Testis (tissue), 2 donors: ENCODE measurements at regions not wholly inside any gene's neighbourhood (a gene's known extent, or its start where the extent isn't known, plus 50 kb on each side); places are given as distances from the start of the nearest gene placed in this dataset.

Source experiments
- POLR2A ChIP-seq: fragments of 450-650 bp; IDR thresholded peaks from one replicate; pipeline ENCODE4 v1.6.1; 2017; ENCODE audit warnings: antibody characterized with exemption, mild to moderate bottlenecking, moderate library complexity
- TF ChIP-seq, protein P1 (sequence below), 3 experiments: fragments of 450-650 bp in 2 of 3; fragments of 200-600 bp in 1 of 3; sonication (generic) in 1 of 3; IDR thresholded peaks; one replicate each; pipeline ENCODE4 v1.5.1; 2016 to 2019; ENCODE audit warnings: antibody characterized with exemption in 3 of 3, mild to moderate bottlenecking in 2 of 3, moderate library complexity in 1 of 3

- TF ChIP-seq, protein P1, sequence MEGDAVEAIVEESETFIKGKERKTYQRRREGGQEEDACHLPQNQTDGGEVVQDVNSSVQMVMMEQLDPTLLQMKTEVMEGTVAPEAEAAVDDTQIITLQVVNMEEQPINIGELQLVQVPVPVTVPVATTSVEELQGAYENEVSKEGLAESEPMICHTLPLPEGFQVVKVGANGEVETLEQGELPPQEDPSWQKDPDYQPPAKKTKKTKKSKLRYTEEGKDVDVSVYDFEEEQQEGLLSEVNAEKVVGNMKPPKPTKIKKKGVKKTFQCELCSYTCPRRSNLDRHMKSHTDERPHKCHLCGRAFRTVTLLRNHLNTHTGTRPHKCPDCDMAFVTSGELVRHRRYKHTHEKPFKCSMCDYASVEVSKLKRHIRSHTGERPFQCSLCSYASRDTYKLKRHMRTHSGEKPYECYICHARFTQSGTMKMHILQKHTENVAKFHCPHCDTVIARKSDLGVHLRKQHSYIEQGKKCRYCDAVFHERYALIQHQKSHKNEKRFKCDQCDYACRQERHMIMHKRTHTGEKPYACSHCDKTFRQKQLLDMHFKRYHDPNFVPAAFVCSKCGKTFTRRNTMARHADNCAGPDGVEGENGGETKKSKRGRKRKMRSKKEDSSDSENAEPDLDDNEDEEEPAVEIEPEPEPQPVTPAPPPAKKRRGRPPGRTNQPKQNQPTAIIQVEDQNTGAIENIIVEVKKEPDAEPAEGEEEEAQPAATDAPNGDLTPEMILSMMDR (IDR thresholded peaks at IDR 0.05) = no peak
- TF ChIP-seq POLR2A = no peak
Observed at GRCh38 chr11:71164621-71165020, 87.8 kb downstream of the SHANK2 start.
